Endothelial cell of umbilical vein (primary cell): ENCODE measurements at regions not wholly inside any gene's neighbourhood (a gene's known extent, or its start where the extent isn't known, plus 50 kb on each side); places are given as distances from the start of the nearest gene placed in this dataset.

ENCODE experiments used
- BruUV-seq: library from RNA; stranded (reverse); fragments of 400-500 nt; replicated peaks from 2 replicates; lab custom pipeline; 2021; lab: Mats Ljungman, UMichigan
- CTCF ChIA-PET: fragments of 300-600, 350-600 bp; sonication (Branson Sonifier 250); formaldehyde crosslinking; loops from one replicate; lab custom pipeline; 2021; ENCODE audit warnings: antibody characterized with exemption, inconsistent platforms; lab: Charles Lee
- POLR2A ChIA-PET: fragments of 300-600, 350-600 bp; sonication (Branson Sonifier 250); formaldehyde crosslinking; loops from one replicate; lab custom pipeline; 2021; ENCODE audit warnings: antibody characterized with exemption, inconsistent platforms; lab: Charles Lee
- DNase-seq: peaks from one replicate; pipeline ENCODE4 v3.0.0-alpha.2; 2011; ENCODE audit warnings: low read depth, low spot score
- FAIRE-seq: peaks from 2 replicates; lab custom pipeline; 2011; peaks lifted over from hg19 to GRCh38; lab: Jason Lieb, UNC
- H2AFZ ChIP-seq: 2 replicates; pipeline ENCODE4 v1.6.0; 2012; ENCODE audit warnings: low read depth, low read length, control low read depth, inconsistent platforms
- H3K27ac ChIP-seq: 2 replicates; pipeline ENCODE4 v1.5.1; 2011; ENCODE audit warnings: low read depth, mild to moderate bottlenecking, control low read depth, low read length, moderate library complexity; ENCODE audit not compliant: insufficient read depth
- H3K27me3 ChIP-seq, 2 experiments: 2 replicates each; pipeline versions ENCODE4 v1.6.0 to v1.6.1; 2011; ENCODE audit warnings: low read length in 2 of 2, mixed read lengths in 1 of 2; ENCODE audit not compliant: control insufficient read depth in 2 of 2, insufficient read depth in 2 of 2
- H3K36me3 ChIP-seq, 2 experiments: 2 replicates in 1 of 2; 3 replicates in 1 of 2; pipeline ENCODE4 v1.5.1; 2011; ENCODE audit warnings: low read length in 2 of 2, mild to moderate bottlenecking in 1 of 2, moderate library complexity in 1 of 2; ENCODE audit not compliant: control insufficient read depth in 2 of 2, insufficient read depth in 2 of 2; ENCODE audit errors: extremely low read depth in 1 of 2
- H3K4me1 ChIP-seq: 3 replicates; pipeline ENCODE4 v1.5.1; 2011; ENCODE audit warnings: mild to moderate bottlenecking, low read length; ENCODE audit not compliant: control insufficient read depth, insufficient read depth; ENCODE audit errors: extremely low read depth
- H3K4me2 ChIP-seq: 2 replicates; pipeline ENCODE4 v1.6.1; 2011; ENCODE audit warnings: low read length, control low read depth, mixed read lengths; ENCODE audit not compliant: insufficient read depth
- H3K4me3 ChIP-seq, 3 experiments: fragments of 200-600 bp in 1 of 3; sonication (generic), shearing (Covaris generic) in 1 of 3; replicated peaks in 1 of 3; 2 replicates each; pipeline ENCODE4 v1.5.1; 2011 to 2016; ENCODE audit warnings: control low read depth in 3 of 3, low read length in 3 of 3, mild to moderate bottlenecking in 2 of 3, inconsistent platforms in 1 of 3, low read depth in 1 of 3, moderate library complexity in 1 of 3; ENCODE audit not compliant: insufficient read depth in 1 of 3
- H3K79me2 ChIP-seq: 2 replicates; pipeline ENCODE4 v1.6.0; 2012; ENCODE audit warnings: low read length, inconsistent platforms; ENCODE audit not compliant: control insufficient read depth, insufficient read depth
- H3K9ac ChIP-seq: replicated peaks from 2 replicates; pipeline ENCODE3; 2011; ENCODE audit warnings: low read length, control low read depth; ENCODE audit not compliant: insufficient read depth; ENCODE audit errors: extremely low read depth
- H3K9me1 ChIP-seq: replicated peaks from 3 replicates; pipeline ENCODE4 v1.6.0; 2011; ENCODE audit warnings: mild to moderate bottlenecking, low read length; ENCODE audit not compliant: control insufficient read depth, insufficient read depth; ENCODE audit errors: extremely low read depth
- H3K9me3 ChIP-seq: replicated peaks from 2 replicates; pipeline ENCODE4 v1.5.1; 2012; ENCODE audit warnings: low read length, inconsistent platforms; ENCODE audit not compliant: control insufficient read depth, insufficient read depth
- H4K20me1 ChIP-seq: replicated peaks from 2 replicates; pipeline ENCODE3; 2011; ENCODE audit warnings: mild to moderate bottlenecking, low read length; ENCODE audit not compliant: control insufficient read depth, insufficient read depth; ENCODE audit errors: extremely low read depth
- GATA2 ChIP-seq: IDR thresholded peaks from 2 replicates; pipeline ENCODE4 v1.7.0; 2011; ENCODE audit warnings: low read depth, mild to moderate bottlenecking, moderate library complexity, mixed read lengths, low read length; ENCODE audit not compliant: insufficient read length, insufficient read depth
- JUN ChIP-seq: IDR thresholded peaks from 2 replicates; pipeline ENCODE4 v1.6.1; 2011; ENCODE audit warnings: borderline replicate concordance, low read depth; ENCODE audit not compliant: insufficient read length, insufficient read depth
- POLR2AphosphoS5 ChIP-seq: IDR thresholded peaks from 2 replicates; pipeline ENCODE4 v1.6.1; 2012; ENCODE audit warnings: low read depth, mild to moderate bottlenecking, control low read depth, low read length, moderate library complexity; ENCODE audit not compliant: insufficient read depth
- dilution Hi-C: fragments of 300-500 bp; cut with MboI; formaldehyde crosslinking; loops from one replicate; pipeline ENCODE4 v1.15.0; 2019; ENCODE audit warnings: low sequenced_read_pairs; ENCODE audit not compliant: extremely low pct_ligation_motif_present
- intact Hi-C: fragments of 100-400 bp; cut with micrococcal nuclease; formaldehyde crosslinking; loops from one replicate; pipeline ENCODE4 v1.10.0; 2022
- TF ChIP-seq, protein P1 (sequence below), 2 donors: IDR thresholded peaks; 1 replicate in 1 of 2; 2 replicates in 1 of 2; pipeline ENCODE4 v1.5.1; 2011; ENCODE audit warnings: low read length in 2 of 2, mild to moderate bottlenecking in 2 of 2, moderate library complexity in 2 of 2, control low read depth in 1 of 2, inconsistent platforms in 1 of 2, low read depth in 1 of 2; ENCODE audit not compliant: insufficient read depth in 1 of 2; ENCODE audit errors: extremely low read depth in 1 of 2

GRCh38 chr11:121958971-121959325 lies 157.1 kb downstream of the BLID start:
- H2AFZ ChIP-seq: no peak overlapping the region

GRCh38 chr11:121958323-121958970 lies 157.6 kb downstream of the BLID start:
- intact Hi-C loops (no loop called here), dilution Hi-C loops (no loop called here)
- H3K27me3 ChIP-seq: peaks cover 7% of the 10 kb centered on the region in 2 experiments
- TF ChIP-seq JUN: no peak
- no peak overlapping the region for H2AFZ ChIP-seq
- CTCF ChIA-PET: no interaction called here
- no peaks in the 10 kb centered on the region for H3K9me3 ChIP-seq
- no peak overlapping the region for H3K27ac ChIP-seq
- no peaks in the 10 kb centered on the region for H3K79me2 ChIP-seq
- no peaks in the 10 kb centered on the region for H4K20me1 ChIP-seq
- H3K4me3 ChIP-seq: no peak overlapping the region
- H3K4me2 ChIP-seq: no peak overlapping the region
- H3K36me3 ChIP-seq: no peaks in the 10 kb centered on the region
- POLR2A ChIA-PET: no interaction called here
- FAIRE-seq (no peak), DNase-seq (no peak)
- H3K4me1 ChIP-seq: peaks cover 6% of the 10 kb centered on the region
- BruUV-seq: no TSS peak
- H3K9me1 ChIP-seq: no peaks in the 10 kb centered on the region
- H3K9ac ChIP-seq: no peak overlapping the region

More at GRCh38 chr11:121958971-121959325, 157.1 kb downstream of the BLID start:
- FAIRE-seq (no peak), DNase-seq (no peak)
- no peaks in the 10 kb centered on the region for H4K20me1 ChIP-seq
- POLR2A ChIA-PET: no interaction called here
- peaks cover 6% of the 10 kb centered on the region for H3K4me1 ChIP-seq
- CTCF ChIA-PET: no interaction called here
- no peak overlapping the region for H3K27ac ChIP-seq
- intact Hi-C loops (no loop called here), dilution Hi-C loops (no loop called here)
- no peak overlapping the region for H3K9ac ChIP-seq
- peaks cover 5 to 7% of the 10 kb centered on the region in 2 experiments for H3K27me3 ChIP-seq
- no TSS peak for BruUV-seq
- TF ChIP-seq GATA2 (no peak), POLR2AphosphoS5 (no peak)
- TF ChIP-seq, protein P1, sequence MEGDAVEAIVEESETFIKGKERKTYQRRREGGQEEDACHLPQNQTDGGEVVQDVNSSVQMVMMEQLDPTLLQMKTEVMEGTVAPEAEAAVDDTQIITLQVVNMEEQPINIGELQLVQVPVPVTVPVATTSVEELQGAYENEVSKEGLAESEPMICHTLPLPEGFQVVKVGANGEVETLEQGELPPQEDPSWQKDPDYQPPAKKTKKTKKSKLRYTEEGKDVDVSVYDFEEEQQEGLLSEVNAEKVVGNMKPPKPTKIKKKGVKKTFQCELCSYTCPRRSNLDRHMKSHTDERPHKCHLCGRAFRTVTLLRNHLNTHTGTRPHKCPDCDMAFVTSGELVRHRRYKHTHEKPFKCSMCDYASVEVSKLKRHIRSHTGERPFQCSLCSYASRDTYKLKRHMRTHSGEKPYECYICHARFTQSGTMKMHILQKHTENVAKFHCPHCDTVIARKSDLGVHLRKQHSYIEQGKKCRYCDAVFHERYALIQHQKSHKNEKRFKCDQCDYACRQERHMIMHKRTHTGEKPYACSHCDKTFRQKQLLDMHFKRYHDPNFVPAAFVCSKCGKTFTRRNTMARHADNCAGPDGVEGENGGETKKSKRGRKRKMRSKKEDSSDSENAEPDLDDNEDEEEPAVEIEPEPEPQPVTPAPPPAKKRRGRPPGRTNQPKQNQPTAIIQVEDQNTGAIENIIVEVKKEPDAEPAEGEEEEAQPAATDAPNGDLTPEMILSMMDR (IDR thresholded peaks at IDR 0.05; ENCODE audit: extremely low read depth in 1 of 2, insufficient read depth in 1 of 2, low read depth in 1 of 2, low read length in 2 of 2): no peak
- H3K4me2 ChIP-seq: no peak overlapping the region
- no peaks in the 10 kb centered on the region for H3K9me3 ChIP-seq
- H3K79me2 ChIP-seq: no peaks in the 10 kb centered on the region
- no peaks in the 10 kb centered on the region for H3K9me1 ChIP-seq
- no peaks in the 10 kb centered on the region for H3K36me3 ChIP-seq
- no peak overlapping the region for H3K4me3 ChIP-seq
